NCI-H1417 treated with DMSO at 0.1 percent for 48 hours (cell line): ENCODE measurements at regions not wholly inside any gene's neighbourhood (a gene's known extent, or its start where the extent isn't known, plus 50 kb on each side); places are given as distances from the start of the nearest gene placed in this dataset.
"Not testable (repeated sequence)": the region's sequence is repeated elsewhere in the genome, so short reads cannot be mapped to it uniquely, and the experiment has no call there.

Source experiments
- DNase-seq: peaks from one replicate; lab custom pipeline; 2025; lab: John Stamatoyannopoulos, UW

GRCh38 chr3:26369133-26369532 lies 253.4 kb upstream of the LRRC3B start:
- DNase-seq, result no peak

- no peak for DNase-seq
These were observed 246.6 kb upstream of the LRRC3B start for GRCh38 chr3:26375843-26376530.

- no peak for DNase-seq
These were observed 241.2 kb upstream of the LRRC3B start for GRCh38 chr3:26381411-26381810.

- no peak for DNase-seq
These were observed 215.9 kb upstream of the LRRC3B start for GRCh38 chr3:26406636-26407035.

GRCh38 chr3:26418553-26418952 lies 204.0 kb upstream of the LRRC3B start:
- no peak for DNase-seq

- DNase-seq, result no peak
These were observed 200.2 kb upstream of the LRRC3B start for GRCh38 chr3:26422415-26422814.

- no peak for DNase-seq
These were observed 197.5 kb upstream of the LRRC3B start for GRCh38 chr3:26425076-26425475.

GRCh38 chr3:26428992-26429391 lies 193.6 kb upstream of the LRRC3B start:
- DNase-seq, result no peak

- no peak for DNase-seq
These were observed 184.9 kb upstream of the LRRC3B start for GRCh38 chr3:26437678-26438077.

- DNase-seq, result no peak
These were observed 184.1 kb upstream of the LRRC3B start for GRCh38 chr3:26438325-26438940.

- no peak for DNase-seq
These were observed 183.3 kb upstream of the LRRC3B start for GRCh38 chr3:26438981-26439884.

- no peak for DNase-seq
These were observed 172.6 kb upstream of the LRRC3B start for GRCh38 chr3:26449996-26450395.

GRCh38 chr3:26452363-26452762 lies 170.2 kb upstream of the LRRC3B start:
- no peak for DNase-seq

- no peak for DNase-seq
These were observed 161.6 kb upstream of the LRRC3B start for GRCh38 chr3:26460985-26461384.

- DNase-seq, result no peak
These were observed 150.2 kb upstream of the LRRC3B start for GRCh38 chr3:26472345-26472744.

GRCh38 chr3:26474706-26475105 lies 147.9 kb upstream of the LRRC3B start:
- DNase-seq, result no peak

- no peak for DNase-seq
These were observed 142.2 kb upstream of the LRRC3B start for GRCh38 chr3:26480377-26480776.

GRCh38 chr3:26484140-26484539 lies 138.4 kb upstream of the LRRC3B start:
- DNase-seq, result no peak

- no peak for DNase-seq
These were observed 124.3 kb upstream of the LRRC3B start for GRCh38 chr3:26498271-26498670.

GRCh38 chr3:26505399-26505798 lies 117.2 kb upstream of the LRRC3B start:
- DNase-seq, result no peak

GRCh38 chr3:26514445-26515029 lies 108.0 kb upstream of the LRRC3B start:
- DNase-seq, result not testable (repeated sequence)

- no peak for DNase-seq
These were observed 107.2 kb upstream of the LRRC3B start for GRCh38 chr3:26515351-26515750.

GRCh38 chr3:26521261-26521660 lies 101.3 kb upstream of the LRRC3B start:
- DNase-seq, result no peak
